Smooth muscle cell (in vitro differentiated cells): ENCODE measurements at regions not wholly inside any gene's neighbourhood (a gene's known extent, or its start where the extent isn't known, plus 50 kb on each side); places are given as distances from the start of the nearest gene placed in this dataset.

Experiments used
- DNase-seq: peaks from one replicate; lab custom pipeline; 2025; ENCODE audit not compliant: unreplicated experiment; lab: John Stamatoyannopoulos, UW
- H2AFZ ChIP-seq: fragments of 200-600 bp; sonication (generic); 2 replicates; pipeline ENCODE4 v1.6.0; 2016; ENCODE audit warnings: antibody characterized with exemption, low read depth, mild to moderate bottlenecking
- H3F3A ChIP-seq: fragments of 200-600 bp; sonication (generic); 2 replicates; pipeline ENCODE4 v1.6.0; 2017; ENCODE audit warnings: antibody characterized with exemption, low read depth
- H3K27ac ChIP-seq: fragments of 200-600 bp; sonication (generic); 2 replicates; pipeline ENCODE4 v1.5.1; 2016; ENCODE audit warnings: low read depth, mild to moderate bottlenecking
- H3K27me3 ChIP-seq: fragments of 200-600 bp; sonication (generic); 2 replicates; pipeline ENCODE4 v1.6.1; 2016; ENCODE audit warnings: low read depth, mild to moderate bottlenecking
- H3K36me3 ChIP-seq: fragments of 200-600 bp; sonication (generic); 2 replicates; pipeline ENCODE4 v1.5.1; 2016; ENCODE audit warnings: low read depth
- H3K4me1 ChIP-seq: fragments of 200-600 bp; sonication (generic); 2 replicates; pipeline ENCODE4 v1.5.1; 2016; ENCODE audit warnings: low read depth
- H3K4me2 ChIP-seq: fragments of 200-600 bp; sonication (generic); 2 replicates; pipeline ENCODE4 v1.6.0; 2016; ENCODE audit warnings: mild to moderate bottlenecking
- H3K4me3 ChIP-seq: fragments of 200-600 bp; sonication (generic); 2 replicates; pipeline ENCODE4 v1.5.1; 2016; ENCODE audit warnings: mild to moderate bottlenecking
- H3K79me2 ChIP-seq: fragments of 200-600 bp; sonication (generic); 2 replicates; pipeline ENCODE4 v1.6.0; 2016; ENCODE audit warnings: low read depth, mild to moderate bottlenecking
- H3K9ac ChIP-seq: fragments of 200-600 bp; sonication (generic); 2 replicates; pipeline ENCODE4 v1.6.0; 2016; ENCODE audit warnings: low read depth
- H3K9me3 ChIP-seq: fragments of 200-600 bp; sonication (generic); replicated peaks from 2 replicates; pipeline ENCODE4 v1.5.1; 2016; ENCODE audit warnings: low read depth
- H4K20me1 ChIP-seq: fragments of 200-600 bp; sonication (generic); 2 replicates; pipeline ENCODE4 v1.6.0; 2016; ENCODE audit warnings: low read depth
- WGBS: methylation state at CpG from one replicate; pipeline ENCODE4 v1.1.7; 2016; ENCODE audit warnings: low lambda C conversion rate; 5-methylcytosine and 5-hydroxymethylcytosine counted together
- TF ChIP-seq, protein P1 (sequence below): fragments of 200-600 bp; sonication (generic); IDR thresholded peaks from 2 replicates; pipeline ENCODE4 v1.5.1; 2017; ENCODE audit warnings: borderline replicate concordance, mild to moderate bottlenecking, antibody characterized with exemption; ENCODE audit not compliant: insufficient read depth, poor library complexity, severe bottlenecking

DNA sequence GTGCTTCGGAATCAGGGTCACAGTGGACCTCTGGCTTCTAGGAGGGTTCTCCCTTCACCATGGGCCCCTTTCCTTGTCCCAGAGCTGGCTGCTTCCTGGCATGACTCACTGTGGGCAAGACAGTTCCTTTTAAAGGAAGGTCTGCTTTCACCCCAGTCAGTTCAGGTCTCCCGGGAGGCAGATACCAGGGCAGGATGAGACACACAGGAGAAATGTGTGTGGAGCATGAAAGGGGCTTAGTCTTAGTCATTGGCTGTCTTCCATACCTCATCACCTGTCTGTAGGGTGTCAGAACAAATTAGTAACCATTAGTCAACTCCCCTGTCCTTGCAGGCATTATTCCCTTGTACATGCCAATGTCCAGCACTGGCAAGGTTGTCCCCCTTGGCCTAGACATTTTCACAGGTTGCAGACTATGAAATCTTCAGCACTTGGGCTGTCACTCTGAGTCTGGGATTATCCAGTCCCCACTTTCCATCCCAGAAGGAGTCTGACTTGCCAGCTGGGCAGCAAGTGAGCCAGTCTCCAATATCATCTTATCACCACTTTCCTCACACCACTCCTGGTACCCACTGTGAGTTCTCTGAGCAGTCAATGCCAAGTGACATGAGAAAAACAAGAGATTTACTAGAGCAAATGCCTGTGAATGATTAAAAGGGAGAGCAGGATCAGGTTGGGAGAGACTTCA is 76.8 kb upstream of the MEDAG start:
- H3F3A ChIP-seq: no peaks in the 10 kb centered on the region
- TF ChIP-seq, protein P1, sequence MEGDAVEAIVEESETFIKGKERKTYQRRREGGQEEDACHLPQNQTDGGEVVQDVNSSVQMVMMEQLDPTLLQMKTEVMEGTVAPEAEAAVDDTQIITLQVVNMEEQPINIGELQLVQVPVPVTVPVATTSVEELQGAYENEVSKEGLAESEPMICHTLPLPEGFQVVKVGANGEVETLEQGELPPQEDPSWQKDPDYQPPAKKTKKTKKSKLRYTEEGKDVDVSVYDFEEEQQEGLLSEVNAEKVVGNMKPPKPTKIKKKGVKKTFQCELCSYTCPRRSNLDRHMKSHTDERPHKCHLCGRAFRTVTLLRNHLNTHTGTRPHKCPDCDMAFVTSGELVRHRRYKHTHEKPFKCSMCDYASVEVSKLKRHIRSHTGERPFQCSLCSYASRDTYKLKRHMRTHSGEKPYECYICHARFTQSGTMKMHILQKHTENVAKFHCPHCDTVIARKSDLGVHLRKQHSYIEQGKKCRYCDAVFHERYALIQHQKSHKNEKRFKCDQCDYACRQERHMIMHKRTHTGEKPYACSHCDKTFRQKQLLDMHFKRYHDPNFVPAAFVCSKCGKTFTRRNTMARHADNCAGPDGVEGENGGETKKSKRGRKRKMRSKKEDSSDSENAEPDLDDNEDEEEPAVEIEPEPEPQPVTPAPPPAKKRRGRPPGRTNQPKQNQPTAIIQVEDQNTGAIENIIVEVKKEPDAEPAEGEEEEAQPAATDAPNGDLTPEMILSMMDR: no peak
- DNase-seq: no peak
- H3K9ac ChIP-seq: peak overlapping the region; percentile 75
- WGBS: 37% methylated on average over 2 of the region's 2 CpGs
- H3K4me3 ChIP-seq: no peak overlapping the region
- H3K27me3 ChIP-seq: no peaks in the 10 kb centered on the region
- H3K36me3 ChIP-seq: no peaks in the 10 kb centered on the region
- no peaks in the 10 kb centered on the region for H4K20me1 ChIP-seq
- H3K9me3 ChIP-seq: no peaks in the 10 kb centered on the region
- peaks cover 6% of the 10 kb centered on the region for H3K4me1 ChIP-seq
- no peaks in the 10 kb centered on the region for H3K79me2 ChIP-seq
- H2AFZ ChIP-seq: no peak overlapping the region
- peak overlapping the region; percentile 0 for H3K4me2 ChIP-seq
- peak overlapping the region; percentile 93 for H3K27ac ChIP-seq

DNA sequence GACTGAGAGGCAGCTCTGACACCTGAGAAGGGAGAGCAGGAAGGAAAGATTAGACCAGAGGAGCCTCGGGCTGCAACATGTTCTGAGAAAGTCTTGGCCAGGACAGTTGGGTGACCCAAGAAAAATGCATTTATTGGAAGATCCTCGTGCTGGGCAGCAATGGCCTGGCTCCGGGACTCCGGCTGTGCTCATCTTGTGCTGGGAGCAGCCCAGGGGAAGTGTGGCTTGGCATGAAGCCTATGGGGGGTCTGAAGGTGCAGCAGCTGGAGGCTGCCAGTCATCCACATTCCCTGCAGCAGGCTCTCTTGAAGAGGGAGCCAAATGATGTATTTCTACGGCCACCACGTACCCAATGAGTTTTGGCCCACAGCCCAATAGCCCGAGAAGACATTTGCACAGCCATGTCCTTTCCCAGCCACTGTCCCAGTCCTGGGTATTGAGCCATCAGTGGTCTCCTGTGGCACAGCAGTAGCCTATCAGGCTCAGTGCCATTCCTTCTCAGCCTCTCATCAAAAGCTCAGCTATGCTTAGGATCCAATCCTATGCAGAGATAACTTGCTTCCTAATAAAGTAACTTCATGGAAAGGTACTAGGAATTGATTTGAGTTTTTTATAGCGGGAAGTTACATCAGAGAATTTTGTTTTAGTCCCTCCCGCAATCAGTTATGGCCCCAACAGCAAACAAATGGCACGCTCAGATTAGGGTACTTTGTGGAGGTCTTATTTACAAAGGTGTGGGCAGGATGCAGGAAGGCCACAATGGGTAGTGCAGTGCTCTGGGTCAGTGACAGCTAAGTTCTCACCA is 76.0 kb upstream of the MEDAG start:
- no peak overlapping the region for H2AFZ ChIP-seq
- H3K36me3 ChIP-seq: no peaks in the 10 kb centered on the region
- no peak overlapping the region for H3K4me3 ChIP-seq
- WGBS: 88% methylated on average over 10 of the region's 10 CpGs
- peak overlapping the region; percentile 93 for H3K27ac ChIP-seq
- no peaks in the 10 kb centered on the region for H3K79me2 ChIP-seq
- no peaks in the 10 kb centered on the region for H3F3A ChIP-seq
- peaks cover 6% of the 10 kb centered on the region for H3K4me1 ChIP-seq
- DNase-seq: no peak
- H4K20me1 ChIP-seq: no peaks in the 10 kb centered on the region
- TF ChIP-seq, protein P1: no peak
- H3K4me2 ChIP-seq: peak overlapping the region; percentile 0
- H3K27me3 ChIP-seq: no peaks in the 10 kb centered on the region
- H3K9me3 ChIP-seq: no peaks in the 10 kb centered on the region
- H3K9ac ChIP-seq: peak overlapping the region; percentile 75

DNA sequence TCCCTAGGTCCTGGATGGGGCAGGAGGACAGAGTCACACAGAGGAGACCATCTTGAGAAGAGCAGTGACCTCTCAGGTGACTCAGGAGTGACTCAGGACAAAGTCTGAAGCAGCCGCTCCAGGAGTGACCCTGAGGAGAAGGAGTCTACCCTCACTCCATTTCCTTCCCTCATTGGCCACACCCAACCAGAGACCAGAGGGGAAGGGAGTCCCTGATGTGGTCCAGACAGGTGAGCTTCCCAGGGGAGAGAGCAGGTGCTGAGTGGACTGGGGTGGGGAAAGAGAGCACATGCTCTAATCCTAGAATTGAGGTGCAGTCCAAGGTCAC is 75.5 kb upstream of the MEDAG start:
- Histone ChIP-seq H3K9ac (no peak overlapping the region), H3K36me3 (no peaks in the 10 kb centered on the region), H3K4me1 (peaks cover 6% of the 10 kb centered on the region), H4K20me1 (no peaks in the 10 kb centered on the region), H3K9me3 (no peaks in the 10 kb centered on the region), H2AFZ (no peak overlapping the region), H3K4me3 (no peak overlapping the region), H3K27ac (peak overlapping the region; percentile 93), H3F3A (no peaks in the 10 kb centered on the region), H3K27me3 (no peaks in the 10 kb centered on the region), H3K79me2 (no peaks in the 10 kb centered on the region), H3K4me2 (no peak overlapping the region)
- TF ChIP-seq, protein P1: no peak
- WGBS: 86% methylated on average over 1 of the region's 1 CpG
- no peak for DNase-seq

DNA sequence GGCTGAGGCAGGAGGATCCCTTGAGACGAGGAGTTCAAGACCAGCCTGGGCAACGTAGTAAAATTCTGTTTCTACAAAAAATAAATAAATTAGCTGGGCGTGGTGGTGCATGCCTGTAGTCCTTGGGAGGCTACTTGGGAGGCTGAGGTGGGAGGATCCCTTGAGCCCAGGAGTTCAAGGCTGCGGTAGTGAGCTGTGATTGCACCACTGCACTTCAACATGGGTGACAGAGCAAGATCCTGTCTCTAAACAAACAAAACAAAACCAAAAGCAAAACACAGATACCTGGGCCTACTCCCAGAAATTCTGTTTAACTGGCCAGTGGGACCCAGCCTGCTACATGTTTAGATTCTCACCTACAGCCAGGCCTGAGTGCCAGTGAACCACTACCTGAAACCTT is 74.6 kb upstream of the MEDAG start:
- no peaks in the 10 kb centered on the region for H3K9me3 ChIP-seq
- H3K27me3 ChIP-seq: no peaks in the 10 kb centered on the region
- no peaks in the 10 kb centered on the region for H3K36me3 ChIP-seq
- H2AFZ ChIP-seq: no peak overlapping the region
- no peaks in the 10 kb centered on the region for H4K20me1 ChIP-seq
- TF ChIP-seq, protein P1: no peak
- H3K4me2 ChIP-seq: no peak overlapping the region
- no peak overlapping the region for H3K4me3 ChIP-seq
- no peak overlapping the region for H3K9ac ChIP-seq
- H3F3A ChIP-seq: no peaks in the 10 kb centered on the region
- no peak for DNase-seq
- 98% methylated on average over 4 of the region's 4 CpGs for WGBS
- H3K27ac ChIP-seq: peak overlapping the region; percentile 78
- H3K4me1 ChIP-seq: peaks cover 6% of the 10 kb centered on the region
- H3K79me2 ChIP-seq: no peaks in the 10 kb centered on the region
